Effector memory CD8-positive, alpha-beta T cell (primary cell): ENCODE measurements at regions not wholly inside any gene's neighbourhood (a gene's known extent, or its start where the extent isn't known, plus 50 kb on each side); places are given as distances from the start of the nearest gene placed in this dataset.
"Not testable (repeated sequence)": the region's sequence is repeated elsewhere in the genome, so short reads cannot be mapped to it uniquely, and the experiment has no call there.

Experiments used
- ATAC-seq: fragments of 150-1000 bp; cut with Tn5 transposase; replicated peaks from 2 replicates; pipeline ENCODE4 v1.10.0; 2021; ENCODE audit warnings: mild to moderate bottlenecking, moderate library complexity
- DNase-seq, 3 experiments: peaks; one replicate each; pipeline ENCODE4 v3.0.0; 2021
- H3K27ac Mint-ChIP-seq, 2 donors: one replicate each; pipeline ENCODE4 v1.8.0; 2022; ENCODE audit warnings: mild to moderate bottlenecking in 2 of 2, mixed read lengths in 2 of 2, moderate library complexity in 2 of 2
- H3K27me3 Mint-ChIP-seq, 2 donors: one replicate each; pipeline ENCODE4 v1.8.0; 2022; ENCODE audit warnings: mixed read lengths in 2 of 2
- H3K36me3 Mint-ChIP-seq: one replicate; pipeline ENCODE4 v1.8.0; 2022; ENCODE audit warnings: mild to moderate bottlenecking, moderate library complexity, mixed read lengths; ENCODE audit not compliant: insufficient read depth
- H3K4me1 Mint-ChIP-seq, 2 donors: one replicate each; pipeline ENCODE4 v1.8.0; 2022; ENCODE audit warnings: low read depth in 2 of 2, mixed read lengths in 2 of 2
- H3K4me3 Mint-ChIP-seq, 2 donors: one replicate each; pipeline ENCODE4 v1.8.0; 2022; ENCODE audit warnings: mild to moderate bottlenecking in 2 of 2, mixed read lengths in 2 of 2, moderate library complexity in 2 of 2
- H3K9me3 Mint-ChIP-seq, 2 donors: one replicate each; pipeline ENCODE4 v1.8.0; 2022; ENCODE audit warnings: mixed read lengths in 2 of 2

GRCh38 chr12:115377779-115378178, 693.8 kb upstream of the TBX3 start:
- H3K9me3 Mint-ChIP-seq, result peaks cover 1 to 12% of the 10 kb centered on the region in 2 donors
- H3K27ac Mint-ChIP-seq, result no peak overlapping the region
- no peak for ATAC-seq
- no peak overlapping the region for H3K4me3 Mint-ChIP-seq
- no peaks in the 10 kb centered on the region for H3K36me3 Mint-ChIP-seq
- DNase-seq, result no peak
- no peaks in the 10 kb centered on the region for H3K4me1 Mint-ChIP-seq
- H3K27me3 Mint-ChIP-seq, result no peaks in the 10 kb centered on the region

GRCh38 chr12:115377230-115377629, 693.3 kb upstream of the TBX3 start:
- no peaks in the 10 kb centered on the region for H3K27me3 Mint-ChIP-seq
- DNase-seq, result no peak
- ATAC-seq, result no peak
- no peaks in the 10 kb centered on the region for H3K36me3 Mint-ChIP-seq
- no peak overlapping the region for H3K27ac Mint-ChIP-seq
- peaks cover 1 to 12% of the 10 kb centered on the region in 2 donors for H3K9me3 Mint-ChIP-seq
- H3K4me3 Mint-ChIP-seq, result no peak overlapping the region
- no peaks in the 10 kb centered on the region for H3K4me1 Mint-ChIP-seq

GRCh38 chr12:115375186-115375991, 691.4 kb upstream of the TBX3 start:
- DNase-seq (no peak), ATAC-seq (no peak)
- Mint-ChIP-seq H3K36me3 (no peaks in the 10 kb centered on the region), H3K4me1 (no peaks in the 10 kb centered on the region), H3K27me3 (no peaks in the 10 kb centered on the region), H3K27ac (no peak overlapping the region), H3K9me3 (peaks cover 1 to 12% of the 10 kb centered on the region in 2 donors), H3K4me3 (no peak overlapping the region)

- DNase-seq, result no peak
- Mint-ChIP-seq H3K4me1 (no peaks in the 10 kb centered on the region), H3K27ac (no peak overlapping the region), H3K36me3 (no peaks in the 10 kb centered on the region), H3K9me3 (peaks cover 4 to 19% of the 10 kb centered on the region in 2 donors), H3K4me3 (no peak overlapping the region), H3K27me3 (no peaks in the 10 kb centered on the region)
- no peak for ATAC-seq
Observed at GRCh38 chr12:115374480-115375185, 690.7 kb upstream of the TBX3 start.

GRCh38 chr12:115371711-115372110, 687.7 kb upstream of the TBX3 start:
- Mint-ChIP-seq H3K4me3 (no peak overlapping the region), H3K9me3 (peaks cover 4 to 26% of the 10 kb centered on the region in 2 donors), H3K27ac (no peak overlapping the region), H3K36me3 (no peaks in the 10 kb centered on the region), H3K4me1 (no peaks in the 10 kb centered on the region), H3K27me3 (no peaks in the 10 kb centered on the region)
- ATAC-seq, result no peak
- DNase-seq, result no peak

GRCh38 chr12:115370650-115371049, 686.7 kb upstream of the TBX3 start:
- no peaks in the 10 kb centered on the region for H3K36me3 Mint-ChIP-seq
- H3K9me3 Mint-ChIP-seq, result peaks cover 7 to 28% of the 10 kb centered on the region in 2 donors
- DNase-seq (no peak), ATAC-seq (no peak)
- H3K4me3 Mint-ChIP-seq, result no peak overlapping the region
- H3K27me3 Mint-ChIP-seq, result no peaks in the 10 kb centered on the region
- no peaks in the 10 kb centered on the region for H3K4me1 Mint-ChIP-seq
- H3K27ac Mint-ChIP-seq, result no peak overlapping the region

GRCh38 chr12:115370207-115370606, 686.2 kb upstream of the TBX3 start:
- H3K36me3 Mint-ChIP-seq, result no peaks in the 10 kb centered on the region
- H3K27ac Mint-ChIP-seq, result no peak overlapping the region
- H3K9me3 Mint-ChIP-seq, result peaks cover 10 to 28% of the 10 kb centered on the region in 2 donors
- no peaks in the 10 kb centered on the region for H3K27me3 Mint-ChIP-seq
- ATAC-seq (no peak), DNase-seq (no peak)
- H3K4me1 Mint-ChIP-seq, result no peaks in the 10 kb centered on the region
- H3K4me3 Mint-ChIP-seq, result no peak overlapping the region

GRCh38 chr12:115366277-115366676, 682.3 kb upstream of the TBX3 start:
- ATAC-seq, H3K27me3 Mint-ChIP-seq, H3K4me3 Mint-ChIP-seq, H3K4me1 Mint-ChIP-seq, DNase-seq, H3K27ac Mint-ChIP-seq, H3K36me3 Mint-ChIP-seq: not testable (repeated sequence)
- H3K9me3 Mint-ChIP-seq, result peaks cover 12 to 22% of the 10 kb centered on the region in 2 donors

- H3K9me3 Mint-ChIP-seq, result peaks cover 12 to 22% of the 10 kb centered on the region in 2 donors
- not testable (repeated sequence) for ATAC-seq, H3K4me3 Mint-ChIP-seq, H3K36me3 Mint-ChIP-seq, H3K4me1 Mint-ChIP-seq, H3K27ac Mint-ChIP-seq, DNase-seq, H3K27me3 Mint-ChIP-seq
Observed at GRCh38 chr12:115365765-115366164, 681.8 kb upstream of the TBX3 start.

GRCh38 chr12:115364921-115365320, 680.9 kb upstream of the TBX3 start:
- ATAC-seq (no peak), DNase-seq (no peak)
- Mint-ChIP-seq H3K27me3 (no peaks in the 10 kb centered on the region), H3K9me3 (peaks cover 10 to 17% of the 10 kb centered on the region in 2 donors), H3K4me1 (no peaks in the 10 kb centered on the region), H3K27ac (no peak overlapping the region), H3K4me3 (no peak overlapping the region), H3K36me3 (no peaks in the 10 kb centered on the region)

- Mint-ChIP-seq H3K27ac (no peak overlapping the region), H3K4me3 (no peak overlapping the region), H3K4me1 (no peaks in the 10 kb centered on the region), H3K36me3 (no peaks in the 10 kb centered on the region), H3K9me3 (peaks cover 8 to 10% of the 10 kb centered on the region in 2 donors), H3K27me3 (no peaks in the 10 kb centered on the region)
- no peak for ATAC-seq
- DNase-seq, result no peak
Observed at GRCh38 chr12:115362339-115362976, 678.5 kb upstream of the TBX3 start.

- no peaks in the 10 kb centered on the region for H3K4me1 Mint-ChIP-seq
- ATAC-seq (no peak), DNase-seq (no peak)
- no peak overlapping the region for H3K4me3 Mint-ChIP-seq
- H3K27me3 Mint-ChIP-seq, result no peaks in the 10 kb centered on the region
- peaks cover 0 to 11% of the 10 kb centered on the region in 2 donors for H3K9me3 Mint-ChIP-seq
- H3K36me3 Mint-ChIP-seq, result no peaks in the 10 kb centered on the region
- no peak overlapping the region for H3K27ac Mint-ChIP-seq
Observed at GRCh38 chr12:115357681-115358080, 673.7 kb upstream of the TBX3 start.

GRCh38 chr12:115355301-115355700, 671.3 kb upstream of the TBX3 start:
- H3K27ac Mint-ChIP-seq, result no peak overlapping the region
- ATAC-seq (no peak), DNase-seq (no peak)
- no peaks in the 10 kb centered on the region for H3K27me3 Mint-ChIP-seq
- no peaks in the 10 kb centered on the region for H3K4me1 Mint-ChIP-seq
- no peaks in the 10 kb centered on the region for H3K36me3 Mint-ChIP-seq
- no peak overlapping the region for H3K4me3 Mint-ChIP-seq
- peaks cover 0 to 11% of the 10 kb centered on the region in 2 donors for H3K9me3 Mint-ChIP-seq
